Duodenal mucosa (tissue), 2 donors: ENCODE measurements at regions not wholly inside any gene's neighbourhood (a gene's known extent, or its start where the extent isn't known, plus 50 kb on each side); places are given as distances from the start of the nearest gene placed in this dataset.

Experiments
- H3K27ac ChIP-seq: one replicate; pipeline ENCODE4 v1.7.0; 2013; ENCODE audit warnings: low read depth, low read length
- H3K27me3 ChIP-seq, 2 donors: one replicate each; pipeline ENCODE4 v1.7.0; 2013; ENCODE audit warnings: low read length in 2 of 2, control low read depth in 1 of 2; ENCODE audit not compliant: insufficient read depth in 2 of 2, control insufficient read depth in 1 of 2
- H3K36me3 ChIP-seq, 2 donors: one replicate each; pipeline ENCODE4 v1.7.0; 2013; ENCODE audit warnings: low read length in 2 of 2, control low read depth in 1 of 2; ENCODE audit not compliant: insufficient read depth in 2 of 2, control insufficient read depth in 1 of 2
- H3K4me1 ChIP-seq, 2 donors: one replicate each; pipeline ENCODE4 v1.7.0; 2013; ENCODE audit warnings: low read length in 2 of 2, control low read depth in 1 of 2; ENCODE audit not compliant: insufficient read depth in 2 of 2, control insufficient read depth in 1 of 2
- H3K4me3 ChIP-seq, 2 donors: one replicate each; pipeline ENCODE4 v1.7.0; 2013; ENCODE audit warnings: low read length in 2 of 2, low read depth in 1 of 2
- H3K9ac ChIP-seq, 2 donors: one replicate each; pipeline ENCODE4 v1.7.0; 2013; ENCODE audit warnings: low read length in 2 of 2, low read depth in 1 of 2
- H3K9me3 ChIP-seq, 2 donors: one replicate each; pipeline ENCODE4 v1.7.0; 2013; ENCODE audit warnings: low read length in 2 of 2, control low read depth in 1 of 2; ENCODE audit not compliant: control insufficient read depth in 1 of 2

- no peaks in the 10 kb centered on the region for H3K9me3 ChIP-seq
- H3K36me3 ChIP-seq: no peaks in the 10 kb centered on the region
- H3K9ac ChIP-seq: no peak overlapping the region
- no peak overlapping the region for H3K27ac ChIP-seq
- no peak overlapping the region for H3K4me3 ChIP-seq
- no peaks in the 10 kb centered on the region for H3K27me3 ChIP-seq
- H3K4me1 ChIP-seq: no peaks in the 10 kb centered on the region
Observed at GRCh38 chr2:220847006-220847405, 725.1 kb downstream of the EPHA4 start.

- no peak overlapping the region for H3K9ac ChIP-seq
- H3K4me1 ChIP-seq: no peaks in the 10 kb centered on the region
- no peak overlapping the region for H3K4me3 ChIP-seq
- H3K27me3 ChIP-seq: no peaks in the 10 kb centered on the region
- H3K9me3 ChIP-seq: no peaks in the 10 kb centered on the region
- no peaks in the 10 kb centered on the region for H3K36me3 ChIP-seq
- H3K27ac ChIP-seq: no peak overlapping the region
Observed at GRCh38 chr2:220847589-220847988, 724.5 kb downstream of the EPHA4 start.

GRCh38 chr2:220849433-220849832 is 722.7 kb downstream of the EPHA4 start:
- H3K9ac ChIP-seq: no peak overlapping the region
- H3K27ac ChIP-seq: no peak overlapping the region
- H3K27me3 ChIP-seq: no peaks in the 10 kb centered on the region
- H3K36me3 ChIP-seq: no peaks in the 10 kb centered on the region
- no peaks in the 10 kb centered on the region for H3K9me3 ChIP-seq
- H3K4me1 ChIP-seq: no peaks in the 10 kb centered on the region
- H3K4me3 ChIP-seq: no peak overlapping the region

- H3K4me3 ChIP-seq: no peak overlapping the region
- H3K27me3 ChIP-seq: no peaks in the 10 kb centered on the region
- no peak overlapping the region for H3K27ac ChIP-seq
- no peaks in the 10 kb centered on the region for H3K4me1 ChIP-seq
- H3K36me3 ChIP-seq: no peaks in the 10 kb centered on the region
- H3K9ac ChIP-seq: no peak overlapping the region
- H3K9me3 ChIP-seq: no peaks in the 10 kb centered on the region
Observed at GRCh38 chr2:220850116-220850515, 722.0 kb downstream of the EPHA4 start.

GRCh38 chr2:220855296-220855695 is 716.8 kb downstream of the EPHA4 start:
- Histone ChIP-seq H3K9me3 (no peaks in the 10 kb centered on the region), H3K36me3 (no peaks in the 10 kb centered on the region), H3K27me3 (no peaks in the 10 kb centered on the region), H3K9ac (no peak overlapping the region), H3K4me3 (no peak overlapping the region), H3K27ac (no peak overlapping the region), H3K4me1 (no peaks in the 10 kb centered on the region)

- H3K36me3 ChIP-seq: no peaks in the 10 kb centered on the region
Observed at GRCh38 chr2:220856486-220856885, 715.6 kb downstream of the EPHA4 start.

GRCh38 chr2:220857368-220857767 is 714.7 kb downstream of the EPHA4 start:
- H3K27ac ChIP-seq: no peak overlapping the region
- no peaks in the 10 kb centered on the region for H3K27me3 ChIP-seq
- H3K4me3 ChIP-seq: no peak overlapping the region
- H3K4me1 ChIP-seq: no peaks in the 10 kb centered on the region
- no peak overlapping the region for H3K9ac ChIP-seq
- H3K9me3 ChIP-seq: no peaks in the 10 kb centered on the region
- no peaks in the 10 kb centered on the region for H3K36me3 ChIP-seq

More at GRCh38 chr2:220856486-220856885, 715.6 kb downstream of the EPHA4 start:
- Histone ChIP-seq H3K9ac (no peak overlapping the region), H3K4me1 (no peaks in the 10 kb centered on the region), H3K4me3 (no peak overlapping the region), H3K27me3 (no peaks in the 10 kb centered on the region), H3K9me3 (no peaks in the 10 kb centered on the region), H3K27ac (no peak overlapping the region)

GRCh38 chr2:220858101-220858500 is 714.0 kb downstream of the EPHA4 start:
- no peaks in the 10 kb centered on the region for H3K27me3 ChIP-seq
- no peak overlapping the region for H3K9ac ChIP-seq
- no peaks in the 10 kb centered on the region for H3K4me1 ChIP-seq
- no peak overlapping the region for H3K4me3 ChIP-seq
- H3K9me3 ChIP-seq: no peaks in the 10 kb centered on the region
- no peaks in the 10 kb centered on the region for H3K36me3 ChIP-seq
- no peak overlapping the region for H3K27ac ChIP-seq

- Histone ChIP-seq H3K27ac (no peak overlapping the region), H3K9me3 (no peaks in the 10 kb centered on the region), H3K9ac (no peak overlapping the region), H3K4me3 (no peak overlapping the region), H3K27me3 (no peaks in the 10 kb centered on the region), H3K36me3 (no peaks in the 10 kb centered on the region), H3K4me1 (no peaks in the 10 kb centered on the region)
Observed at GRCh38 chr2:220871909-220872308, 700.2 kb downstream of the EPHA4 start.

GRCh38 chr2:220876080-220876824 is 695.9 kb downstream of the EPHA4 start:
- Histone ChIP-seq H3K36me3 (no peaks in the 10 kb centered on the region), H3K4me1 (no peaks in the 10 kb centered on the region), H3K9me3 (no peaks in the 10 kb centered on the region), H3K4me3 (no peak overlapping the region), H3K27me3 (no peaks in the 10 kb centered on the region), H3K27ac (no peak overlapping the region), H3K9ac (no peak overlapping the region)
